Lower lobe of right lung (tissue), 2 donors: ENCODE measurements at regions not wholly inside any gene's neighbourhood (a gene's known extent, or its start where the extent isn't known, plus 50 kb on each side); places are given as distances from the start of the nearest gene placed in this dataset.

Experiments used
- ATAC-seq, 2 donors: fragments of 200-7000 bp; cut with Tn5 transposase; one replicate each; pipeline ENCODE4 v1.9.1; 2020 to 2022; ENCODE audit warnings: mild to moderate bottlenecking in 2 of 2, moderate library complexity in 2 of 2
- DNase-seq: peaks from one replicate; pipeline ENCODE4 v3.0.0-alpha.2; 2020
- H3K27ac ChIP-seq: fragments of 200-600 bp; one replicate; pipeline ENCODE4 v1.8.0; 2022
- H3K27me3 ChIP-seq: fragments of 200-600 bp; one replicate; pipeline ENCODE4 v1.8.0; 2022; ENCODE audit warnings: low read depth
- H3K36me3 ChIP-seq: fragments of 200-600 bp; one replicate; pipeline ENCODE4 v1.8.0; 2022; ENCODE audit warnings: mild to moderate bottlenecking
- H3K4me1 ChIP-seq: fragments of 200-600 bp; one replicate; pipeline ENCODE4 v1.8.0; 2022
- H3K4me3 ChIP-seq: fragments of 200-600 bp; one replicate; pipeline ENCODE4 v1.8.0; 2022; ENCODE audit warnings: mild to moderate bottlenecking
- H3K9me3 ChIP-seq: fragments of 200-600 bp; one replicate; pipeline ENCODE4 v1.8.0; 2022
- CTCF ChIP-seq: fragments of 200-600 bp; IDR thresholded peaks from one replicate; pipeline ENCODE4 v1.8.0; 2022; ENCODE audit warnings: antibody characterized with exemption, mild to moderate bottlenecking
- intact Hi-C: fragments of 100-400 bp; cut with DNase I; formaldehyde crosslinking; loops from one replicate; pipeline ENCODE4 v1.11.0; 2022
- donor health status: DM: no; HTN: yes; CAD: no; lungs with severe emphysema.

GRCh38 chr13:99747403-99747710, 224.2 kb downstream of the ZIC5 start:
- ATAC-seq, result no peak
- no peaks in the 10 kb centered on the region for H3K4me1 ChIP-seq
- no peaks in the 10 kb centered on the region for H3K27me3 ChIP-seq
- no peaks in the 10 kb centered on the region for H3K36me3 ChIP-seq
- TF ChIP-seq CTCF, result no peak
- no peak for DNase-seq
- no peak overlapping the region for H3K4me3 ChIP-seq
- no peak overlapping the region for H3K27ac ChIP-seq
- intact Hi-C loops, result no loop called here
- no peaks in the 10 kb centered on the region for H3K9me3 ChIP-seq

DNA sequence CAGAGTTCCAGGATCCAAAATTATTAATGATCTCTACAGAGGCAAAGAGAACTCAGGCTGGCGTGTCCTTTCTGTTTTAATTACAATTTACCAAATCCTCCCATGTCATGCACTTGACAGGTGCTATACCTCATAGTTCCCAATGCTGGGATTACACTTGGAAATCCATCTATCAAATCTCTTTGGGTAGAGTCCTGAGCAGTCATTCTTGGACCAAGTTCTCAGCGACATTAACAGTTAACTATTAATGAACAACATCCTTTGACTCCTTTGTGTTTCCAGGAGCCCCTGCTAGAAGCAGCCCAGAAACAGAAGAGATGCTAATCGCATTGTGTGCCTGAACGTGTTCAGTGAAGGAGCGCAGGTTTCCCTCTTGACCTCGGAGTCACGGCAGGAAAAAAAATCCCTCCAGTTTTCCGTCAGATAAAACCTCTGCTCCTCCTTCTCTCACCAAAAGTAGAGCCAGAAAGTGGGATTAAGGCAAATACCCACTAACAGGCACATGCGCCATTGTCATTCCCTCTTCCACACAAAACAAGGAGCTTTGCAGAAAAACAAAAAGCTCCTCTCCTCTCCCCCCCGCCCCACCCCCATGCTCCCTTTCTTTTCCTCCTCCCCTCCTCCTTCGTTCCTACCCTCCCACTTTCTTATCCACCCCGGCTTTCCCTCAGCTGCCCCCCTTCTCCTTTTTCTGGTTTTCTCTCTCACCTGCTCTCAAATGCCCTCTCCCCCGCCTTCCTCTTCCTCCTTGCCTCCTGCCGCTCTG, 224.7 kb downstream of the ZIC5 start:
- intact Hi-C loops, result no loop called here
- Histone ChIP-seq H3K4me1 (no peaks in the 10 kb centered on the region), H3K36me3 (no peaks in the 10 kb centered on the region), H3K4me3 (no peak overlapping the region), H3K27me3 (no peaks in the 10 kb centered on the region), H3K27ac (no peak overlapping the region), H3K9me3 (no peaks in the 10 kb centered on the region)
- no peak for DNase-seq
- ATAC-seq, result no peak
- TF ChIP-seq CTCF, result no peak

DNA sequence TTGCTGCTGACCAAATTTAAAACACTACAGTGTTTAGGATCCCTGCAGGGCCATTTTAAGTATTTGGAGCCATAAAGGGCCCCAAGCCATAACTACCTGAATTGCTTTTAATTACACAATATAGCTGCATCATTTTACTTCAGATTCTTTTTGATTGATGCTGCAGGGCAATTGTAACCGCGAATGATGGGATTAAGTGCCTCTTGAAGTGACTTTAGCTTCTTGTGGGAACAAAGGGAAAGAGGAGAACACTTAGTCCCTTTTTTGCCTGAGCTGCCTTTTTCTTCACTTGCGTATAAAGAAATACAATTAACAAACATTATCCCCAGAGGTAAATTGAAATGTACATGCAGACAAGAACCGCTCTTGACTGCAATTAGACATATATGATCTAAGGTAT, 228.5 kb downstream of the ZIC5 start:
- intact Hi-C loops, result no loop called here
- Histone ChIP-seq H3K9me3 (no peaks in the 10 kb centered on the region), H3K27ac (no peak overlapping the region), H3K4me1 (no peaks in the 10 kb centered on the region), H3K4me3 (no peak overlapping the region), H3K27me3 (no peaks in the 10 kb centered on the region), H3K36me3 (no peaks in the 10 kb centered on the region)
- DNase-seq (no peak), ATAC-seq (no peak)
- TF ChIP-seq CTCF, result no peak

GRCh38 chr13:99741960-99742359, 229.6 kb downstream of the ZIC5 start:
- no peak for TF ChIP-seq CTCF
- DNase-seq, result no peak
- H3K9me3 ChIP-seq, result no peaks in the 10 kb centered on the region
- no peaks in the 10 kb centered on the region for H3K4me1 ChIP-seq
- no peak overlapping the region for H3K27ac ChIP-seq
- ATAC-seq, result no peak
- no peak overlapping the region for H3K4me3 ChIP-seq
- no peaks in the 10 kb centered on the region for H3K36me3 ChIP-seq
- H3K27me3 ChIP-seq, result no peaks in the 10 kb centered on the region
- intact Hi-C loops, result no loop called here

DNA sequence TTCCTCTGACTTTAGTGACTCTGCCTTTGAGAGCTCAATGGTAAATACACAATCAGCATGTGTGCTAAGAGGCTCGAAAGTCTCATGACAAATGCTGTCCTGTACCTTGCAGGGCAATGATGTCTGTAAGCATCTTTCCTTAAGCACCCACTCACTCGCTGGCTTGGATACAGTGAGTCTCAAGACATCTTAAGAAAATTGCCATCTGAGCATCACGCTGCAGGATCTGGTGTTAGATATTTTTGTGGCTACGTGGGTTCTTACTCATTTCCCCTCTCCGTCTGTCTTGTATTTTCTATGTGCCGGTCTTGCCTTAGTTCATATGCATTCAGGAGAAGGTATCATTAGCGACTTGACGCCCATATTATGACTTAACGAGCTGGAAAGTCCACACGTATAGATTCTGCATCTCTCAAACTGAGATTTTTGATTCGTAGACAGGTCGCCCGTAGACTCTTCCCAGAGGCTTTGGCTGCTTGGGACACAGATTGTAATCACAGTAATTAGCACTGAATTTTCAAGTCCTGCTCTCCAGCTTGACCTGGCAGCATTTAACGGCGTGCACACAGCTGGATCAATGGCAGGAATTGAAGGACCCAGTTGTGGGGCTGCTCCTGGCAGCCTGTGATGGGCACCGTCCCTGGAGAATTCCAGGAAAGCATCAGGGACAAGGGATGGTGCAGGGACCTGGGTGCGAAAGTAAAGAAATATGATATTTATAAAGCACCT, 231.2 kb downstream of the ZIC5 start:
- TF ChIP-seq CTCF, result no peak
- Histone ChIP-seq H3K4me1 (no peaks in the 10 kb centered on the region), H3K4me3 (no peak overlapping the region), H3K27me3 (no peaks in the 10 kb centered on the region), H3K9me3 (no peaks in the 10 kb centered on the region), H3K36me3 (no peaks in the 10 kb centered on the region), H3K27ac (no peak overlapping the region)
- DNase-seq (no peak), ATAC-seq (no peak)
- intact Hi-C loops, result no loop called here
